GM13977 (cell line): ENCODE measurements at regions not wholly inside any gene's neighbourhood (a gene's known extent, or its start where the extent isn't known, plus 50 kb on each side); places are given as distances from the start of the nearest gene placed in this dataset.

Experiments
- DNase-seq: peaks from one replicate; pipeline ENCODE4 v3.0.0; 2012; ENCODE audit warnings: low spot score
- CTCF ChIP-seq: IDR thresholded peaks from 2 replicates; pipeline ENCODE4 v1.5.1; 2012; ENCODE audit warnings: mild to moderate bottlenecking, control low read depth; ENCODE audit not compliant: insufficient read depth; ENCODE audit errors: extremely low read depth, missing control alignments
- in situ Hi-C: fragments of 300-500 bp; cut with MboI; formaldehyde crosslinking; loops from one replicate; pipeline ENCODE4 v1.12.0; 2022; ENCODE audit warnings: low sequenced_read_pairs, low pct_unique_long_range_greater_than_20kb, mixed read lengths, inconsistent platforms; ENCODE audit not compliant: unreplicated experiment

- in situ Hi-C loops, result no loop called here
- TF ChIP-seq CTCF, result no peak
- no peak for DNase-seq
These were observed 144.2 kb downstream of the KIF26A start for GRCh38 chr14:104282332-104283196.

- in situ Hi-C loops, result no loop called here
- TF ChIP-seq CTCF, result no peak
- no peak for DNase-seq
These were observed 145.1 kb downstream of the KIF26A start for GRCh38 chr14:104283197-104284106.

GRCh38 chr14:104284107-104284592 lies 145.8 kb downstream of the KIF26A start:
- in situ Hi-C loops, result no loop called here
- DNase-seq, result no peak
- no peak for TF ChIP-seq CTCF

GRCh38 chr14:104284636-104285507 lies 146.5 kb downstream of the KIF26A start:
- no peak for DNase-seq
- in situ Hi-C loops, result no loop called here
- no peak for TF ChIP-seq CTCF

GRCh38 chr14:104285508-104285840 lies 147.1 kb downstream of the KIF26A start:
- in situ Hi-C loops, result no loop called here
- no peak for DNase-seq
- TF ChIP-seq CTCF, result no peak

- in situ Hi-C loops, result no loop called here
- no peak for DNase-seq
- TF ChIP-seq CTCF, result no peak
These were observed 147.7 kb downstream of the KIF26A start for GRCh38 chr14:104286086-104286485.
